DND-41 (cell line): ENCODE measurements at regions not wholly inside any gene's neighbourhood (a gene's known extent, or its start where the extent isn't known, plus 50 kb on each side); places are given as distances from the start of the nearest gene placed in this dataset.

Experiments used
- ATAC-seq: fragments of 200-7000 bp; cut with Tn5 transposase; 3 replicates; pipeline ENCODE4 v1.9.1; 2021; ENCODE audit warnings: low read depth; ENCODE audit not compliant: insufficient read depth
- DNase-seq: peaks from one replicate; pipeline ENCODE4 v3.0.0-alpha.2; 2020
- H2AFZ ChIP-seq: 2 replicates; pipeline ENCODE4 v1.6.0; 2012; ENCODE audit warnings: low read depth, low read length
- H3K27ac ChIP-seq: 2 replicates; pipeline ENCODE4 v1.5.1; 2012; ENCODE audit warnings: low read length, inconsistent platforms
- H3K27me3 ChIP-seq: fragments of 200-600 bp; sonication (generic); 2 replicates; pipeline ENCODE4 v1.6.0; 2012; ENCODE audit warnings: low read length, mild to moderate bottlenecking, inconsistent platforms; ENCODE audit not compliant: insufficient read depth, poor library complexity
- H3K36me3 ChIP-seq: 2 replicates; pipeline ENCODE4 v1.5.1; 2012; ENCODE audit warnings: low read length, inconsistent platforms; ENCODE audit not compliant: insufficient read depth
- H3K4me1 ChIP-seq: 2 replicates; pipeline ENCODE4 v1.5.1; 2012; ENCODE audit warnings: mild to moderate bottlenecking, low read length; ENCODE audit not compliant: insufficient read depth
- H3K4me2 ChIP-seq: 2 replicates; pipeline ENCODE4 v1.6.0; 2012; ENCODE audit warnings: mild to moderate bottlenecking, moderate library complexity, low read length, inconsistent platforms; ENCODE audit not compliant: insufficient read depth
- H3K4me3 ChIP-seq, 2 experiments: fragments of 200-600 bp in 1 of 2; shearing (Covaris generic) in 1 of 2; 2 replicates each; pipeline ENCODE4 v1.5.1; 2012 to 2016; ENCODE audit warnings: inconsistent platforms in 2 of 2, low read length in 2 of 2, mild to moderate bottlenecking in 2 of 2, low read depth in 1 of 2, moderate library complexity in 1 of 2
- H3K79me2 ChIP-seq: 2 replicates; pipeline ENCODE4 v1.6.0; 2012; ENCODE audit warnings: low read length, inconsistent platforms; ENCODE audit not compliant: insufficient read depth
- H3K9ac ChIP-seq: 2 replicates; pipeline ENCODE4 v1.6.0; 2012; ENCODE audit warnings: low read depth, mild to moderate bottlenecking, inconsistent platforms, low read length, moderate library complexity
- H3K9me3 ChIP-seq: 2 replicates; pipeline ENCODE4 v1.5.1; 2012; ENCODE audit warnings: low read length, moderate library complexity, mild to moderate bottlenecking, inconsistent platforms; ENCODE audit not compliant: insufficient read depth, severe bottlenecking
- H4K20me1 ChIP-seq: 2 replicates; pipeline ENCODE4 v1.6.0; 2012; ENCODE audit warnings: low read length; ENCODE audit not compliant: insufficient read depth
- CTCF ChIP-seq: IDR thresholded peaks from 2 replicates; pipeline ENCODE4 v1.5.1; 2012; ENCODE audit warnings: borderline replicate concordance, low read length, moderate library complexity, mild to moderate bottlenecking; ENCODE audit not compliant: poor library complexity, severe bottlenecking; ENCODE audit errors: extremely low read depth
- EZH2 ChIP-seq: IDR thresholded peaks from 3 replicates; pipeline ENCODE4 v1.6.1; 2012; ENCODE audit warnings: borderline replicate concordance, low read depth, mild to moderate bottlenecking, moderate library complexity, low read length, inconsistent platforms; ENCODE audit not compliant: severe bottlenecking

- Histone ChIP-seq H3K9ac (no peak overlapping the region), H3K36me3 (no peaks in the 10 kb centered on the region), H3K4me3 (no peak overlapping the region), H3K79me2 (no peaks in the 10 kb centered on the region), H3K9me3 (no peaks in the 10 kb centered on the region), H3K27me3 (no peaks in the 10 kb centered on the region), H2AFZ (no peak overlapping the region), H3K4me1 (no peaks in the 10 kb centered on the region), H3K27ac (no peak overlapping the region), H4K20me1 (no peaks in the 10 kb centered on the region), H3K4me2 (no peak overlapping the region)
- no peak for DNase-seq
- no peak for ATAC-seq
- no peak for TF ChIP-seq CTCF
- no peak for TF ChIP-seq EZH2
Observed at GRCh38 chr2:120938045-120938771, 202.5 kb downstream of the GLI2 start.

- H3K4me3 ChIP-seq: no peak overlapping the region
- H3K4me2 ChIP-seq: no peak overlapping the region
- no peaks in the 10 kb centered on the region for H3K4me1 ChIP-seq
- no peak overlapping the region for H2AFZ ChIP-seq
- H4K20me1 ChIP-seq: no peaks in the 10 kb centered on the region
- no peak for DNase-seq
- ATAC-seq: no peak
- no peak overlapping the region for H3K9ac ChIP-seq
- no peak overlapping the region for H3K27ac ChIP-seq
- no peaks in the 10 kb centered on the region for H3K36me3 ChIP-seq
- TF ChIP-seq CTCF (no peak), EZH2 (no peak)
- H3K9me3 ChIP-seq: no peaks in the 10 kb centered on the region
- no peaks in the 10 kb centered on the region for H3K79me2 ChIP-seq
- no peaks in the 10 kb centered on the region for H3K27me3 ChIP-seq
Observed at GRCh38 chr2:120939595-120940318, 204.1 kb downstream of the GLI2 start.

GRCh38 chr2:120940319-120940696, 204.6 kb downstream of the GLI2 start:
- Histone ChIP-seq H3K9ac (no peak overlapping the region), H3K4me2 (no peak overlapping the region)
- DNase-seq: no peak

More at GRCh38 chr2:120940319-120940696, 204.6 kb downstream of the GLI2 start:
- Histone ChIP-seq H3K27ac (no peak overlapping the region), H4K20me1 (no peaks in the 10 kb centered on the region; the same call in 1 of the 2 replicates), H3K27me3 (no peaks in the 10 kb centered on the region), H2AFZ (no peak overlapping the region), H3K36me3 (no peaks in the 10 kb centered on the region), H3K9me3 (no peaks in the 10 kb centered on the region), H3K79me2 (no peaks in the 10 kb centered on the region), H3K4me3 (no peak overlapping the region), H3K4me1 (no peaks in the 10 kb centered on the region)
- no peak for ATAC-seq
- TF ChIP-seq EZH2: no peak
- no peak for TF ChIP-seq CTCF
